Gastrocnemius medialis (tissue), 4 donors: ENCODE measurements at regions not wholly inside any gene's neighbourhood (a gene's known extent, or its start where the extent isn't known, plus 50 kb on each side); places are given as distances from the start of the nearest gene placed in this dataset.

ENCODE experiments used
- CTCF ChIP-seq, 5 experiments: fragments of 450-650 bp in 3 of 5; fragments of 200-600 bp in 2 of 5; sonication (generic) in 2 of 5; IDR thresholded peaks in 4 of 5; conservative IDR thresholded peaks in 1 of 5; 1 replicate in 4 of 5; 2 replicates in 1 of 5; pipeline ENCODE4 v1.5.1; 2016 to 2019; ENCODE audit warnings: antibody characterized with exemption in 5 of 5, mild to moderate bottlenecking in 3 of 5, moderate library complexity in 3 of 5
- POLR2A ChIP-seq, 2 donors: fragments of 450-650 bp; IDR thresholded peaks; one replicate each; pipeline ENCODE4 v1.6.1; 2017; ENCODE audit warnings: antibody characterized with exemption in 2 of 2, mild to moderate bottlenecking in 2 of 2, moderate library complexity in 2 of 2

- TF ChIP-seq CTCF (IDR thresholded peaks at IDR 0.05 in 4 of 5, conservative IDR thresholded peaks at IDR 0.05 in 1 of 5) = no peak
- TF ChIP-seq POLR2A (IDR thresholded peaks at IDR 0.05) = no peak
Measured at GRCh38 chr2:175621821-175622220, 380.2 kb downstream of the LNPK start.
